GM12874 (cell line): ENCODE measurements at regions not wholly inside any gene's neighbourhood (a gene's known extent, or its start where the extent isn't known, plus 50 kb on each side); places are given as distances from the start of the nearest gene placed in this dataset.

Experiments
- CTCF ChIP-seq: IDR thresholded peaks from 2 replicates; pipeline ENCODE4 v1.5.1; 2011; ENCODE audit warnings: low read depth, mild to moderate bottlenecking, control low read depth, low read length, moderate library complexity; ENCODE audit not compliant: insufficient read depth

- no peak for TF ChIP-seq CTCF
Observed at GRCh38 chr18:22277758-22278157, 108.4 kb downstream of the GATA6 start.

DNA sequence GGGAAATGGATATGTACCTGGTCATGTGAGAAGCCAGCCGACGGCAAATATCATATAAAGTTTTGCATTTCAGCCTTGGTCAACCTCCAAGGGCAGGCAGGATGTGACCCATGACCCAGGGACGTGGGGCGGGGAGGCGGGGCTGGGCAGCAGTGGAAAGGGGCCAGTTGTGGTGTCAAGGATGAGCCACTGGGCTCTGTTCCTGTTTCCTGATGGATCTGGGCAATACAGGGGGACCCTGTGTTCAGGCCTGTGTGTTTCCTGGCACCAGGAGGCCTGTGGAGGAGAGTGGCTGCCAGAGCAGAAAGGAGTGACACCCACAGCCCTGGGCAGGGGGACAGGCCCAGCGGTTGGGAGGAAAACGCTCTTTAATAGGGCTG lies 106.9 kb downstream of the GATA6 start:
- TF ChIP-seq CTCF: no peak

- no peak for TF ChIP-seq CTCF
Observed at GRCh38 chr18:22275706-22276333, 106.4 kb downstream of the GATA6 start.

DNA sequence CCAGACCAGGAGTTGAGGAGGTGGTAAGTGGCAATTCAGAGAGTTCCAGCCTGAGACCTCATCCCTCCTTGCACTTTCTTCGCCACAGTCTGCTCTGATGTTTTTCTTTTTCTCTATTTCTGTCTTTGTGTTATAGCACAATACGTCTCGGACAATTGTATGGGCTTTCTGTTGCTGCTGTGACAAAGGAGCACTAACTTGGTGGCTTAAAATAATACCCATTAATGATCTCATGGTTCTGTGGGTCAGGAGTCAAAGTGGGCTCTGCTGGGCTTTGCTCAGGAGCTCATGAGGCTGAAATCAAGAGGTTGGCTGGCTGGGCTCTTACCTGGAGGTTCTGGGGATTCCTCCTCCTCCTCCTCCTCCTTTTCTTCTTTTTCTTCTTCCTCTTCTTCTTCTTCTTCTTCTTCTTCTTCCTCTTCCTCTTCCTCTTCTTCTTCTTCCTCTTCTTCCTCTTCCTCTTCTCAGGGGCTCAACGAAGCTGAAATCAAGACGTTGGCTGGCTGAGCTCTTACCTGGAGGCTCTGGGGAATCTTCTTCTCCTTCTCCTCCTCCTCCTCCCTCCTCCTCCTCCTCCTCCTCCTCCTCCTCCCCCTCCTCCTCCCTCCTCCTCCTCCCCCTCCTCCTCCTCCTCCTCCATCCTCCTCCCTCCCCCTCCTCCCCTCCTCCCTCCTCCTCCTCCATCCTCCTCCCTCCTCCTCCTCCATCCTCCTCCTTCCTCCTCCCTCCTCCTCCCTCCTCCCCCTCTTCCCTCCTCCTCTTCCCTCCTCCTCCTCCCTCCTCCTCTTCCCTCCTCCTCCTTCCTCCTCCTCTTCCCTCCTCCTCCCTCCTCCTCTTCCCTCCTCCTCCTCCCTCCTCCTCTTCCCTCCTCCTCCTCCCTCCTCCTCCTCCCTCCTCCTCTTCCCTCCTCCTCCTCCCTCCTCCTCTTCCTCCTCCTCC lies 104.0 kb downstream of the GATA6 start:
- TF ChIP-seq CTCF: no peak

GRCh38 chr18:22272242-22272641 lies 102.9 kb downstream of the GATA6 start:
- no peak for TF ChIP-seq CTCF

GRCh38 chr18:22271030-22271429 lies 101.6 kb downstream of the GATA6 start:
- no peak for TF ChIP-seq CTCF

DNA sequence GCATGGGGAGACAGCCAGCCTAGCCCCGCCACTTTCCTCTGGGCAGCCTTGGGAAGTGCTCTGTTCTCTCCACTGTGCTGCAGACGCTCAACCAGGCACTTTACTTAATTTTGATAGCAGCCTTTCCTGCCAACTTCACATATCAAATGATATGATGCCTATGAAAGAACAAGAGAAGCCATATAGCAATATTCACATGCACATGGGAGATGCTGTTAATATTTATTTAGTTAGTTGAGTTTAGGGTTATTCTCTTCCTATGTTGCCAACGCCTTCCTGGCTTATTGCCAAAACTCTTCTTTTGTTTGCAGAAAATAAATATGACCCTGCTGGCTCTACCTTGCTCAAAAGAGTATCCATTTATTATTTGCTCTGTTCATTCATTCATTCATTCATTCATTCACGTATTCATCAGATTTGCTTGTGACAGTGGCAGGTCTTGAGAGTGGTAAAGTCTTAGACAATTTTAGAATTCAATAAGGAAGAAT lies 99.3 kb downstream of the GATA6 start:
- TF ChIP-seq CTCF: no peak
